ENCODE measurements at regions not wholly inside any gene's neighbourhood (a gene's known extent, or its start where the extent isn't known, plus 50 kb on each side); places are given as distances from the start of the nearest gene placed in this dataset.
"Not testable (repeated sequence)": the region's sequence is repeated elsewhere in the genome, so short reads cannot be mapped to it uniquely, and the experiment has no call there.

GRCh38 chr13:21883713-21884112 lies 212.8 kb downstream of the FGF9 start:
- DNase-seq = no peak

- no peak for DNase-seq
Measured at GRCh38 chr13:21884299-21884909, 213.5 kb downstream of the FGF9 start.

GRCh38 chr13:21884965-21885567 lies 214.2 kb downstream of the FGF9 start:
- DNase-seq = no peak

GRCh38 chr13:21885714-21886224 lies 214.9 kb downstream of the FGF9 start:
- DNase-seq = no peak

GRCh38 chr13:21889651-21890050 lies 218.8 kb downstream of the FGF9 start:
- DNase-seq = no peak

GRCh38 chr13:21890220-21890619 lies 219.3 kb downstream of the FGF9 start:
- not testable (repeated sequence) for DNase-seq

GRCh38 chr13:21894091-21894490 lies 223.2 kb downstream of the FGF9 start:
- DNase-seq = no peak

GRCh38 chr13:21894703-21895699 lies 224.1 kb downstream of the FGF9 start:
- DNase-seq = no peak

- DNase-seq = no peak
Measured at GRCh38 chr13:21895779-21896178, 224.9 kb downstream of the FGF9 start.

GRCh38 chr13:21897161-21897560 lies 226.3 kb downstream of the FGF9 start:
- no peak for DNase-seq

GRCh38 chr13:21898459-21898858 lies 227.6 kb downstream of the FGF9 start:
- DNase-seq = no peak

GRCh38 chr13:21898945-21899344 lies 228.1 kb downstream of the FGF9 start:
- no peak for DNase-seq

GRCh38 chr13:21901336-21901735 lies 230.5 kb downstream of the FGF9 start:
- DNase-seq = no peak

- DNase-seq = no peak
Measured at GRCh38 chr13:21901811-21902708, 231.2 kb downstream of the FGF9 start.

GRCh38 chr13:21902709-21903098 lies 231.8 kb downstream of the FGF9 start:
- no peak for DNase-seq

- no peak for DNase-seq
Measured at GRCh38 chr13:21905486-21905885, 234.6 kb downstream of the FGF9 start.

- DNase-seq = no peak
Measured at GRCh38 chr13:21909331-21909730, 238.5 kb downstream of the FGF9 start.

GRCh38 chr13:21910546-21910945 lies 239.7 kb downstream of the FGF9 start:
- no peak for DNase-seq

GRCh38 chr13:21911646-21912298 lies 240.9 kb downstream of the FGF9 start:
- DNase-seq = no peak

- no peak for DNase-seq
Measured at GRCh38 chr13:21913010-21913409, 242.1 kb downstream of the FGF9 start.

GRCh38 chr13:21917086-21918015 lies 246.5 kb downstream of the FGF9 start:
- no peak for DNase-seq

Data from NK-92 treated with Interleukin-12 subunit alpha and Interleukin-12 subunit beta, amount 100 ng/mL, for 24 hours (cell line).